Peyer's patch (tissue), 4 donors: ENCODE measurements at regions not wholly inside any gene's neighbourhood (a gene's known extent, or its start where the extent isn't known, plus 50 kb on each side); places are given as distances from the start of the nearest gene placed in this dataset.

Source experiments
- CTCF ChIP-seq, 6 experiments: fragments of 450-650 bp in 4 of 6; fragments of 200-600 bp in 2 of 6; sonication (generic) in 1 of 6; IDR thresholded peaks; one replicate each; pipeline ENCODE4 v1.5.1; 2017 to 2019; ENCODE audit warnings: antibody characterized with exemption in 6 of 6, mild to moderate bottlenecking in 3 of 6, moderate library complexity in 1 of 6
- POLR2A ChIP-seq, 2 donors: fragments of 450-650 bp; IDR thresholded peaks; one replicate each; pipeline ENCODE4 v1.5.1; 2017; ENCODE audit warnings: antibody characterized with exemption in 2 of 2, mild to moderate bottlenecking in 2 of 2, moderate library complexity in 2 of 2

DNA sequence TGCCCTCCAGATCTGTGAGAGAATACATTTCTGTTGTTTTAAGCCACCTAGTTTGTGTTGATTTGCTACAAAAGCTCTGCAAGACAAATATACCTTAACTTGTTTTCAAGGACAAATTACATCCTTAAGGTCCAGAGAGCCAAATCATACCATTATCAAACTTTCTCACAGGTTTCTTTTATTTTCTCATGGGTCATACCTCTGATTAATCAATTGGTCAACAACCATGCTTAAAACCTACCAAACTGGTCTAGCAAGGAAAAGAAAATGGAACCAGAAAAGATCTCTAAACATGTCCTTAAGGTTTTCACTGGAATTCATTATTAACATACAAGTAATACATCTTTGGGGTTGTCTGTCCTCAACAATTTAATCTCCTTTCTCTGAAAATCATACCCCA, 535.0 kb downstream of the CD83 start:
- TF ChIP-seq CTCF (IDR thresholded peaks at IDR 0.05) (no peak), POLR2A (IDR thresholded peaks at IDR 0.05) (no peak)
